ENCODE measurements at regions not wholly inside any gene's neighbourhood (a gene's known extent, or its start where the extent isn't known, plus 50 kb on each side); places are given as distances from the start of the nearest gene placed in this dataset.
"Not testable (repeated sequence)": the region's sequence is repeated elsewhere in the genome, so short reads cannot be mapped to it uniquely, and the experiment has no call there.

DNA sequence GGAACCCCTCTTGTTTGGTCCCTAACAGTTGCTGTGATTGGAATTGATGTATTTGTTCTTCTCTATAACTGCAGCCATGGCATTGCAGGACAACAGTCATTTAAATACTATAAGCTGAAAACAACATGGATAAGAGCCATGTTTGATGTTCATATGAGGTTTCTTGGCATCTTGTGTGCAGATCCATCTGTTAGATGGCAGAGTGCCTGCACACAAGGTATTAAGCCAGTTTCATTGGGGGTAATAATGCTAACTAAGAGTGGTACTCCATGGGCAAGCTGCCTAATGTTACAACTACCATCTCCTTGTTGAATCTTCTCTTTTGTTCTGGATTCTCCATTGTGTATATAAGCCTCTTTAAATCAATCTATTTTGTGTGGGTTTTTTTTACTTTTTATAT lies 206.0 kb upstream of the CHORDC1 start:
- no peak for DNase-seq (ENCODE audit: low read depth)
- H3K4me3 ChIP-seq (ENCODE audit: low read length): no peak overlapping the region
- no peak for TF ChIP-seq CTCF (conservative IDR thresholded peaks at IDR 0.05; ENCODE audit: low read depth, low read length)

DNA sequence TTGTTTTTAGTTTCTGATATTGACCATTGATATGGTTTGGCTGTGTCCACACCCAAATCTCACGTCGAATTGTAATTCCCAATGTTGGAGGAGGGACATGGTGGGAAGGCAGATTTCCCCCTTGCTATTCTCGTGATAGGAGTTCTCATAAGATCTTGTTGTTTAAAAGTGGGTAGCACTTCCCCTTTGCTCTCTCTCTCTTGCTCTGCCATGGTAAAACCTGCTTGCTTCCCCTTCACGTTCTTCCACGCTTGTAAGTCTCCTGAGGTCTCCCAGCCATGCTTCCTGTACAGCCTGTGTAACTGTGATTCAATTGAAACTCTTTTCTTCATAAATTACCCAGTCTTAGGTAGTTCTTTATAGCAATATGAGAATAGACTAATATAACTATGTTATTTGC lies 203.6 kb upstream of the CHORDC1 start:
- H3K4me3 ChIP-seq (ENCODE audit: low read length): no peak overlapping the region
- TF ChIP-seq CTCF (conservative IDR thresholded peaks at IDR 0.05; ENCODE audit: low read depth, low read length): no peak
- no peak for DNase-seq (ENCODE audit: low read depth)

- no peak overlapping the region for H3K4me3 ChIP-seq (ENCODE audit: low read length)
- peak; percentile 71 for DNase-seq (ENCODE audit: low read depth)
- TF ChIP-seq CTCF (conservative IDR thresholded peaks at IDR 0.05; ENCODE audit: low read depth, low read length): no peak
These were observed 200.5 kb upstream of the CHORDC1 start for GRCh38 chr11:90423378-90423777.

DNA sequence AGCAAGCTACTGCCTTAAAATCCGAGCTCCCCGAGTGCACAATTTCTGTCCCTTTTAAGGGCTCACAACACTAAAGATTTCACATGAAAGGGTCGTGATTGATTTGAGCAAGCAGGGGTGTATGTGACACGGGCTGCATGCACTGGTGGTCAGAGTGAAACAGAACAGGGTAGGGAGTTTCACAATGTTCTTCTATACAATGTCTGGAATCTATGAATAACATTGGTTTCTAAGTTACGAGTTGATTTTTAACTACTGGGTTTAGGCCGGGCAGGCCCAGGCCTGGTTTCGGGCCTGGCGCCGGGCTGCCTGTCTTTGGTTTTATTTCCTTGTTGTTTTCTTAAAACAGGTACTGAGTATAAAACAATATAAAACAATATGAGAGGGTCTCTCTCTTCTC lies 199.9 kb upstream of the CHORDC1 start:
- not testable (repeated sequence) for DNase-seq (ENCODE audit: low read depth); H3K4me3 ChIP-seq (ENCODE audit: low read length)

GRCh38 chr11:90414221-90414620 lies 191.4 kb upstream of the CHORDC1 start:
- no peak overlapping the region for H3K4me3 ChIP-seq (ENCODE audit: low read length)
- no peak for DNase-seq (ENCODE audit: low read depth)
- no peak for TF ChIP-seq CTCF (conservative IDR thresholded peaks at IDR 0.05; ENCODE audit: low read depth, low read length)

DNA sequence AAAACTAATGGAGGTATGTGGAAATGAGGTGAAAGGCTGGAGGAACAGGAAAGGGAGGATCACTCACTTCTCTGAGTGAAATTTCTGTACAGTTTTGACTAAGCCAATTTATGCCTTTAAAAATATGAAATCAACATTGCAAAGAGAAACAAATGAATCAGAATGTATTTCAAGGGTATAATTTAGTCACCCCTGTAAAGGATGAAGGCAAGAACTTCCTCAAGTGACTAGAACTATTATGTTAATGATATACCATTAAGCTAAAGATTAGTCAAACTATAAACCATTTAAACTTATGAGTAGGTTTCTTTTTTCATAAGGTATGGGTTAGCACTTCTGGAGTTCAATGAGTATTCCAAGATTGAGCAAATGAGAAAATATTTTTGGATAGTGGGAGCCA lies 184.5 kb upstream of the CHORDC1 start:
- DNase-seq (ENCODE audit: low read depth): no peak
- no peak for TF ChIP-seq CTCF (conservative IDR thresholded peaks at IDR 0.05; ENCODE audit: low read depth, low read length)
- H3K4me3 ChIP-seq (ENCODE audit: low read length): no peak overlapping the region

DNA sequence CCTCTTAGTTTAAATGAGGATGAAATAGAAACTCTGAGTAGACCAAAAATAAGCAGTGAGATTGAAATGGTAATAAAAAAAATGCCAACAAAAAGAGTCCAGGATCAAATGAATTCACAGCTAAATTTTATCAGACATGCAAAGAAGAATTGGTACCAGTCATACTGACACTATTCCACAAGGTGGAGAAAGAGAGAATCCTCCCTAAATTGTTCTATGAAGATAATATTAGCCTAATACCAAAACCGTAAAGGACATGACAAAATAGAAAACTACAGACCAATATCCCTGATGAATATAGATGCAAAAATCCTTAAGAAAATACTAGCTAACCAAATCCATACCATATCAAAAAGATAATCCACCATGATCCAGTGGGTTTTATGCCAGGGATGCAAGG lies 169.8 kb upstream of the CHORDC1 start:
- DNase-seq (ENCODE audit: low read depth): no peak
- H3K4me3 ChIP-seq (ENCODE audit: low read length): no peak overlapping the region
- TF ChIP-seq CTCF (conservative IDR thresholded peaks at IDR 0.05; ENCODE audit: low read depth, low read length): no peak

GRCh38 chr11:90391756-90392155 lies 168.9 kb upstream of the CHORDC1 start:
- H3K4me3 ChIP-seq (ENCODE audit: low read length): no peak overlapping the region
- TF ChIP-seq CTCF (conservative IDR thresholded peaks at IDR 0.05; ENCODE audit: low read depth, low read length): no peak
- no peak for DNase-seq (ENCODE audit: low read depth)

All from retinal pigment epithelial cell (primary cell).